Left kidney (tissue), 1 donor: ENCODE measurements at regions not wholly inside any gene's neighbourhood (a gene's known extent, or its start where the extent isn't known, plus 50 kb on each side); places are given as distances from the start of the nearest gene placed in this dataset.

Source experiments
- DNase-seq: peaks from one replicate; pipeline ENCODE4 v3.0.0-alpha.2; 2013

DNA sequence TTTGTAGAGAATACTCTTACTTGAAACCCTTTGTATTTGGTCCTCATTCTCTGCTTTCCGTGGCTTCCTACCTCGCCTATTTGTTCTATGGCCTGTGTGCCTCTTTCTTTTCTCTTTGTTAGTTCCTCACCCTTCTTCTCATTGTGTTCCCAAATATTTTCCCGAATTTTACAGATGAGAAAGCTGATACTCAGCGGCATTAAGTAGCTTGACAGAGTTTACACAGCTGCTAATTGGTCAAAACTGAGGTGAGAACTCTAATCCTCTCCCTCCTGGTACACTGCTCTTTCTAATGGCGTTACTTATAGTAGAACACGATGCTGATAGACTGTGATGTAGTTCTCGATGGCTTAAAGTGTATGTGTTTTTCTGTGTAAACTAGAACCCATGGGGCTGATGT lies 80.7 kb upstream of the HDAC9 start:
- DNase-seq, result no peak

DNA sequence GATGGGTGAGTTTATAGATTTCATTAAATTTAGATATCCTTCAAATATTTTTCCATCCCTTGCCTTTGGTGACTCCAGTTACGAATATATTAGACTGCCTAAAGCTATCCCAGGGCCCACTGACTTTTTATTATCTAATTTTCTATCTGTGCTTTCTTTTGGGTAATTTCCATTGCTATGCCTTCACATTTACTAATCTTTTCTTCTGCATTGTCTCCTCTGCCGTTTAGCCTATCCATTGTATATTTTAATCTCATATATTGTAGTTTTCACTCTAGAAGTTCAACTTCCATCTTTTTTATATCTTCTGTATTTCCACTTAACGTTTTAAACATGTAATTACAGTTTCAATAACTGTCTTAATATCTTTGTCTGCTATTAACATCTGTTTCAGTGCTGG lies 78.6 kb upstream of the HDAC9 start:
- no peak for DNase-seq

DNA sequence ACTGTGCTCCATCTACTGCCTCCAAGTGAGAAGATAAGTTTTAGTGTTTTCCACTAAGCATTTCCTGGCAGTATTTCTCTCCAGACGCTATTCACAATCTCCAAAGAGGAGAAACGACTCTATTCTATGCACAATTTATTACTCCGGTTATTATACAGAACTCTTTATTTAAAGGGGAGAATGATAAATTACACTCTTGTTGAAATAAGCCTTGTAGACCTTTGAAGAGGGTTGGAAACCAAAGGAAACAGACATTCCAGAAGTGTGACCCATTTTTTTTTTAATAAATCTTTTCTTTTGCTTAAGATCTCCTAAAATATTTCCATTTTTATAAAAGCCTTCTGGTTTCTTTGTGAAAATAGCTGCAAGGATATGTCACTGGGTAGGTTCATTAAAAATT lies 76.1 kb upstream of the HDAC9 start:
- no peak for DNase-seq

DNA sequence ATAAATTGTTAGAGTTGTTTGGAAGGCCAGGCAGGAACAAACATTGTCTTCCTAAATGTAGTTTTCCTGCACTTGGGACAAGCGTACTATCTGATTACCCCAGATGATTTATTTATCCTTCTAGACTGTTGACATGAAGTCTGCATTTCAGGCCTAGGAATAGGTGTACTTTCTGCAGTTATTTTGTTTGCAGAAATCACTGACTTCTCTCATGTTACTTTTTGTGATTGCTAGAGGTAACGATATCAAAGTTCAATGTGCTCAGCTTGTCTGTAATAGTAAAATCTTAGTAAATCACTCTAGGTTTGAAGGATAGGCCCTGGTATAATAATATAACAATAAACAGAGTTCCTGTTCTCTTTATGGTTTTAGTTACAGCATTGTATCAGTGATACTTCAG lies 75.4 kb upstream of the HDAC9 start:
- DNase-seq, result no peak

DNA sequence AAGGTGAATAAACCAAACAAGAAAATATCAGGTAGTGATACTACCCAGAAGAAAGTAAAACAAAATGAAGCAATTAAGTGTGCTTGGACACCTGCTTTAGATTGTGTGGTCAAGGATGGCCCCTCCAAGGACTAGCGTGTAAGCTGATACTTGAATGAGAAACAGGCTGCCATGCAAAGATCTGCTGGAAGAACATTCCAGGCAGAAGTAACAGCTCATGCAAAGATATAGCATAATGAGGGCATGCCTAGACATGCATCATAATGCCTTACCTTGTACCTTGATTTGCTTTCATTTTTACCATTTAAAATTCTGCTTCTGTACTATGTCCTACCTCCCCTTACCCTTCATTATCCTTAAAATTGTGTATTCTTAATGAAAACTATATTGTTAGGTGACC lies 74.8 kb upstream of the HDAC9 start:
- no peak for DNase-seq

GRCh38 chr7:18421297-18422002 lies 74.1 kb upstream of the HDAC9 start:
- peak; percentile 73 for DNase-seq

GRCh38 chr7:18425227-18425626 lies 70.3 kb upstream of the HDAC9 start:
- no peak for DNase-seq

DNA sequence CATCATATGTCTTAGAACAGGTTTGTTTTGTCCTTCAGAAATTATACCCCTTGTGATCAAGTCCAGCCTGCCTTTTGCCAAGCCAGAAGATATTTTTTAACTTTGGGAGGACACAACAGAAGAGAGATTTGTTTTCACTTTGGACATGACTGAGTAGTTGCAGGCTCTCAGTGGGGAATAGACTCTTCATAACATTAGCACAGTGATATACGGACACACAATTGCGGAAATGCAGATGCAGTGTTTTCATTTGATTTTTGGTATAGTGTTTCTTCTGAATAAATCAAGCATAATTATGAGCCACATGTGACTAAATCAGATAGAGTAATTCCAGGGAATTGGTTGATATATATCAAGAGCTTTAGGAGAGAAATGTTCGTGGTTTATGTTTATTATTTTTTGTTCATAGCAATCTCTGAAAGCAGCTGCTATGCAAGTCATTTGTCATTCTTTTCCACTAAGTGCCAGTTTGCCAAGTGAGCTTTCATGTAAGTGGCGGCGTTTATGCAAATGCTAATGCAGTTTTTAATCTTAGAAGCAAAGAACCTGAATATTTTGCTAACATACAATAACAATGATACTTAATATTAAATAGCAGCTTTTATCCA lies 69.6 kb upstream of the HDAC9 start:
- no peak for DNase-seq

GRCh38 chr7:18426564-18427226 lies 68.9 kb upstream of the HDAC9 start:
- no peak for DNase-seq

GRCh38 chr7:18429547-18429946 lies 66.0 kb upstream of the HDAC9 start:
- DNase-seq, result no peak

GRCh38 chr7:18430810-18431209 lies 64.7 kb upstream of the HDAC9 start:
- no peak for DNase-seq

DNA sequence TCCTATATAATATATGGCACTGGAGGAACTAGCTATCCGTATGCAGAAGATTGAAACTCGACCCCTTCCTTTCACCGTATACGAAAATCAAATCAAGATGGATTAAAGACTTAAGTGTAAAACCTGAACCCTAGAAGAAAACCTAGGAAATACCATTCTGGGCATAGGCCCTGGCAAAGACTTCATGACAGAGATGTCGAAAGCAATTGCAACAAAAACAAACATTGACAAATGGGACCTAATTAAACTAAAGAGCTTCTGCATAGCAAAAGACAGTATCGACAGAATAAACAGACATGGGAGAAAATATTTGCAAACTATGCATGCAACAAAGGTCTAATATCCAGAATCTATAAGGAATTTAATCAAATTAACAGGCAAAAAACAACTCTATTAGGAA lies 61.4 kb upstream of the HDAC9 start:
- DNase-seq, result no peak

DNA sequence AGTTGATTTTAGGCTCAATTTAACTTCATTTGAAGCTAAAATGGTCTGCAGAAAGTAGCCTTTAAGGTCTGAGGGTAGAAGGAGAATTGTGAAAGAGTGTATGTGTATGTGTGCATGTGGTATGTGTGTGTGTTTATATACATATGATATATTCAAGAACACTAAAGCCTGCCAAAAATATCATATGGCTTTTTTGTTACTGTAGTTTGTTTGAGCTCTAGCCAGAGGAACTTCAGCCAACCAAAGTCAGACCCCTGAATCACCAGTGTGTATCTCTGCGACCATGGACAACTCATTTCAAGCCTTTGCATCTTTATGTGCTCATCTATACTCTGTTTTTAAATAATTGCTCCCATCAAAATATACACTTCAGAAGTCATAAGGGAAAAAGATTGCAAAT lies 58.4 kb upstream of the HDAC9 start:
- no peak for DNase-seq

DNA sequence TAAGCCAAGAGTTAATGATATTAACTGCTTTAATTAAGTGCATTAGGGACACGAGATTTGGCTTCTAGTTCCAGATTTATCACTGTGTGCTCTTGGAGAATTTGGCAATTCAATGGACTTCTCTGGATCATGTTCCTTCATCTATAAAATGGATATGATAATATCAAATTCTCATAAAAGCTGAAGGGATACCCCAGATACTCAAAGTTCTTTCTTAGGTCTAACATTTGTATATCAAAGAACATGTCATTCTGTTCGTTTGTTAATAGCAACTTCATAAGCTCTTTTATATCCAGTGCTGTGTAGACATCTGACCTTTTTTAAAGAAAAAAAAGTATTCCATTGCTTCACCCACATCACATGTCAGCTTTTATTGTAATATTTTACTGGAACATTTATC lies 54.6 kb upstream of the HDAC9 start:
- DNase-seq, result no peak

- no peak for DNase-seq
Measured at GRCh38 chr7:18444826-18445225, 50.7 kb upstream of the HDAC9 start.

- no peak for DNase-seq
Measured at GRCh38 chr7:18445483-18445882, 50.1 kb upstream of the HDAC9 start.
